GM18511 (cell line): ENCODE measurements at regions not wholly inside any gene's neighbourhood (a gene's known extent, or its start where the extent isn't known, plus 50 kb on each side); places are given as distances from the start of the nearest gene placed in this dataset.
A peak's percentile ranks its signal among the peaks of the same experiment; 100 is the strongest.

ENCODE experiments used
- ATAC-seq: cut with Tn5 transposase; IDR thresholded peaks from one replicate; pipeline ENCODE4 v1.9.1; 2021; ENCODE audit warnings: mild to moderate bottlenecking, moderate library complexity; ENCODE audit not compliant: unreplicated experiment

GRCh38 chr12:65756956-65757511 lies 67.2 kb upstream of the HMGA2 start:
- peak; percentile 98 for ATAC-seq

GRCh38 chr12:65758401-65758800 lies 65.9 kb upstream of the HMGA2 start:
- no peak for ATAC-seq

- ATAC-seq, result no peak
Observed at GRCh38 chr12:65759735-65760134, 64.5 kb upstream of the HMGA2 start.

- no peak for ATAC-seq
Observed at GRCh38 chr12:65761301-65761700, 63.0 kb upstream of the HMGA2 start.

- ATAC-seq, result no peak
Observed at GRCh38 chr12:65764325-65764724, 60.0 kb upstream of the HMGA2 start.

- ATAC-seq, result no peak
Observed at GRCh38 chr12:65765436-65765813, 58.9 kb upstream of the HMGA2 start.

GRCh38 chr12:65769880-65770279 lies 54.4 kb upstream of the HMGA2 start:
- ATAC-seq, result no peak
